Smooth muscle cell (in vitro differentiated cells): ENCODE measurements at regions not wholly inside any gene's neighbourhood (a gene's known extent, or its start where the extent isn't known, plus 50 kb on each side); places are given as distances from the start of the nearest gene placed in this dataset.
"Not testable (repeated sequence)": the region's sequence is repeated elsewhere in the genome, so short reads cannot be mapped to it uniquely, and the experiment has no call there.

Experiments
- DNase-seq: peaks from one replicate; lab custom pipeline; 2025; ENCODE audit not compliant: unreplicated experiment; lab: John Stamatoyannopoulos, UW
- H2AFZ ChIP-seq: fragments of 200-600 bp; sonication (generic); 2 replicates; pipeline ENCODE4 v1.6.0; 2016; ENCODE audit warnings: antibody characterized with exemption, low read depth, mild to moderate bottlenecking
- H3F3A ChIP-seq: fragments of 200-600 bp; sonication (generic); 2 replicates; pipeline ENCODE4 v1.6.0; 2017; ENCODE audit warnings: antibody characterized with exemption, low read depth
- H3K27ac ChIP-seq: fragments of 200-600 bp; sonication (generic); 2 replicates; pipeline ENCODE4 v1.5.1; 2016; ENCODE audit warnings: low read depth, mild to moderate bottlenecking
- H3K27me3 ChIP-seq: fragments of 200-600 bp; sonication (generic); 2 replicates; pipeline ENCODE4 v1.6.1; 2016; ENCODE audit warnings: low read depth, mild to moderate bottlenecking
- H3K36me3 ChIP-seq: fragments of 200-600 bp; sonication (generic); 2 replicates; pipeline ENCODE4 v1.5.1; 2016; ENCODE audit warnings: low read depth
- H3K4me1 ChIP-seq: fragments of 200-600 bp; sonication (generic); 2 replicates; pipeline ENCODE4 v1.5.1; 2016; ENCODE audit warnings: low read depth
- H3K4me2 ChIP-seq: fragments of 200-600 bp; sonication (generic); 2 replicates; pipeline ENCODE4 v1.6.0; 2016; ENCODE audit warnings: mild to moderate bottlenecking
- H3K4me3 ChIP-seq: fragments of 200-600 bp; sonication (generic); 2 replicates; pipeline ENCODE4 v1.5.1; 2016; ENCODE audit warnings: mild to moderate bottlenecking
- H3K79me2 ChIP-seq: fragments of 200-600 bp; sonication (generic); 2 replicates; pipeline ENCODE4 v1.6.0; 2016; ENCODE audit warnings: low read depth, mild to moderate bottlenecking
- H3K9ac ChIP-seq: fragments of 200-600 bp; sonication (generic); 2 replicates; pipeline ENCODE4 v1.6.0; 2016; ENCODE audit warnings: low read depth
- H3K9me3 ChIP-seq: fragments of 200-600 bp; sonication (generic); replicated peaks from 2 replicates; pipeline ENCODE4 v1.5.1; 2016; ENCODE audit warnings: low read depth
- H4K20me1 ChIP-seq: fragments of 200-600 bp; sonication (generic); 2 replicates; pipeline ENCODE4 v1.6.0; 2016; ENCODE audit warnings: low read depth
- WGBS: methylation state at CpG from one replicate; pipeline ENCODE4 v1.1.7; 2016; ENCODE audit warnings: low lambda C conversion rate; 5-methylcytosine and 5-hydroxymethylcytosine counted together
- TF ChIP-seq, protein P1 (sequence below): fragments of 200-600 bp; sonication (generic); IDR thresholded peaks from 2 replicates; pipeline ENCODE4 v1.5.1; 2017; ENCODE audit warnings: borderline replicate concordance, mild to moderate bottlenecking, antibody characterized with exemption; ENCODE audit not compliant: insufficient read depth, poor library complexity, severe bottlenecking

DNA sequence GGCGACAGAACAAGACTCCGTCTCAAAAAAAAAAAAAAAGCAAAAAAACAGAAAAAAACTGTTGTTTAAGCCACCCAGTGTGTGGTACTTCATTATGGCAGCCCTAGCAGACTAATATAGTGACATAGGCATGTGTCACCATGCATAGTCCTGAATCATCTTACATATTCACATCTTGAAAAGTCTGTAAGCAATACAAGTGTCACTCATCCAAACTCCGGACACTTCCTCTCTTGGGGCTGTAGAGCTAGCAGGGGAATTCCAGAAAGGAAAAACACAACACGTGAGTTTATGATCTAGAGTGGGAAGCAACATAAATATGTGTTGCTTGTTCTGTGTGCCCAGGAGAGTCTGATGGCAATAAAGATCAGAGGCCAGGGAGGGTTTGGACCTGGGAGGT is 81.6 kb upstream of the KCNE2 start:
- no peak overlapping the region for H2AFZ ChIP-seq
- no peak overlapping the region for H3K4me2 ChIP-seq
- TF ChIP-seq, protein P1, sequence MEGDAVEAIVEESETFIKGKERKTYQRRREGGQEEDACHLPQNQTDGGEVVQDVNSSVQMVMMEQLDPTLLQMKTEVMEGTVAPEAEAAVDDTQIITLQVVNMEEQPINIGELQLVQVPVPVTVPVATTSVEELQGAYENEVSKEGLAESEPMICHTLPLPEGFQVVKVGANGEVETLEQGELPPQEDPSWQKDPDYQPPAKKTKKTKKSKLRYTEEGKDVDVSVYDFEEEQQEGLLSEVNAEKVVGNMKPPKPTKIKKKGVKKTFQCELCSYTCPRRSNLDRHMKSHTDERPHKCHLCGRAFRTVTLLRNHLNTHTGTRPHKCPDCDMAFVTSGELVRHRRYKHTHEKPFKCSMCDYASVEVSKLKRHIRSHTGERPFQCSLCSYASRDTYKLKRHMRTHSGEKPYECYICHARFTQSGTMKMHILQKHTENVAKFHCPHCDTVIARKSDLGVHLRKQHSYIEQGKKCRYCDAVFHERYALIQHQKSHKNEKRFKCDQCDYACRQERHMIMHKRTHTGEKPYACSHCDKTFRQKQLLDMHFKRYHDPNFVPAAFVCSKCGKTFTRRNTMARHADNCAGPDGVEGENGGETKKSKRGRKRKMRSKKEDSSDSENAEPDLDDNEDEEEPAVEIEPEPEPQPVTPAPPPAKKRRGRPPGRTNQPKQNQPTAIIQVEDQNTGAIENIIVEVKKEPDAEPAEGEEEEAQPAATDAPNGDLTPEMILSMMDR: no peak
- no peaks in the 10 kb centered on the region for H3K79me2 ChIP-seq
- DNase-seq: no peak
- no peaks in the 10 kb centered on the region for H3F3A ChIP-seq
- no peak overlapping the region for H3K4me3 ChIP-seq
- H3K27ac ChIP-seq: no peak overlapping the region
- no peak overlapping the region for H3K9ac ChIP-seq
- H3K27me3 ChIP-seq: no peaks in the 10 kb centered on the region
- H3K9me3 ChIP-seq: no peaks in the 10 kb centered on the region
- 79% methylated on average over 4 of the region's 4 CpGs for WGBS
- H3K36me3 ChIP-seq: no peaks in the 10 kb centered on the region
- H3K4me1 ChIP-seq: no peaks in the 10 kb centered on the region
- H4K20me1 ChIP-seq: no peaks in the 10 kb centered on the region

DNA sequence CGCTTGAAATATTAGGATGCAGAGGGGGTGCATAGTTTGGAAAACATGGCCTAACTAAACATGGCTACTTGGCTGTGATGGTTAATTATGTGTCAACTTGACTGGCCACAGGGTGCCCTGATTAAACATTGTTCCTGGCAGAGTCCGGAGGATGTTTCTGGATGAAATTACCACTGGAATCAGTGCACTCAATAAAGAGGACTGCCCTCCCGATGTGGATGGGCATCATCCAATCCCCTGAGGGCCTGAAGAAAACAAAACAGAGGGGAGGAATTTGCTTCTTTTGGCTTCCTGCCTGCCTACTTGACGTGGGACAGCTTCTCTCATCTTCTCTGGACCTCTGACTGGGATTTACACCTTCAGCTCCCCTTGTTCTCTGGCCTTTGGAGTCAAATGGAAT is 79.1 kb upstream of the KCNE2 start:
- Histone ChIP-seq H3K36me3 (no peaks in the 10 kb centered on the region), H3F3A (no peaks in the 10 kb centered on the region), H3K27ac (no peak overlapping the region), H2AFZ (no peak overlapping the region), H4K20me1 (no peaks in the 10 kb centered on the region), H3K27me3 (no peaks in the 10 kb centered on the region), H3K9ac (no peak overlapping the region), H3K79me2 (no peaks in the 10 kb centered on the region), H3K4me1 (no peaks in the 10 kb centered on the region), H3K9me3 (peaks cover 6% of the 10 kb centered on the region), H3K4me2 (no peak overlapping the region), H3K4me3 (no peak overlapping the region)
- TF ChIP-seq, protein P1: no peak
- DNase-seq: no peak
- WGBS: 90% methylated on average over 4 of the region's 4 CpGs

DNA sequence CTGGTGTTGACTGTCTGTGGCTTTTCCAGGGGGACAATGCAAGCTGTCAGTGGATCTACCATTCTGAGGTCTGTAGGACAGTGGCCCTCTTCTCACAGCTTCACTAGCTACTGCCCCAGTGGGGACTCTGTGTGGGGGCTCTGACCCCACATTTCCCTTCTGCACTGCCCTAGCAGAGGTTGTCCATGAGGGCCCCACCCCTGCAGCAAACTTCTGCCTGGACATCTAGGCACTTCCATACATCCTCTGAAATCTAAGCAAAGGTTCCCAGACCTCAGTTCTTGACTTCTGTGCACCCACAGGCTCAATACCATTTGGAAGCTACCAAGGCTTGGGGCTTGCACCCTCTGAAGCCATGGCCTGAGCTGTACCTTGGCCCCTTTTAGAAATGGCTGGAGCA is 75.8 kb upstream of the KCNE2 start:
- H3K9ac ChIP-seq, H4K20me1 ChIP-seq, H3K4me3 ChIP-seq, H3K4me2 ChIP-seq, H3K36me3 ChIP-seq, H3F3A ChIP-seq, DNase-seq, H3K4me1 ChIP-seq, H3K27ac ChIP-seq, H2AFZ ChIP-seq, H3K79me2 ChIP-seq, H3K27me3 ChIP-seq, H3K9me3 ChIP-seq: not testable (repeated sequence)

DNA sequence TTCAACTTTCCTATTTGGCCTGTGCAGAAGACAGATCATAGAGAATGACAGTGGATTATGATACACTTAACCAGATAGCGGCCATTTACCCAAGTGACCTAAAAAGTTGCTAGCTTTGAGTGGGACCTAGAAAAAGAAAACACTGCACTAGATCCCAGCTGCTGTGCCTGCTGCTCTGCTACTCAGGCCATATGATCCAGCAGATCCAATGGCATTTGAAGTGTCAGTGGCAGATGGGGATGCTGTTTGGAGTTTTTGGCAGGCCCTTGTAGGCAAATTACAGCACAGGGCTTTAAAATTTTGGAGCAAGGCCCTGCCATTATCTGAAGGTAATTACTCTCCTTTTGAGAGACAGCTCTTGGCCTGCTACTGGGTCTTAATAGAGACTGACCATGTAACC is 74.0 kb upstream of the KCNE2 start:
- no peaks in the 10 kb centered on the region for H4K20me1 ChIP-seq
- TF ChIP-seq, protein P1: no peak
- WGBS: 91% methylated on average over 1 of the region's 1 CpG
- H3K27me3 ChIP-seq: no peaks in the 10 kb centered on the region
- H3K9ac ChIP-seq: no peak overlapping the region
- no peaks in the 10 kb centered on the region for H3K79me2 ChIP-seq
- H3K9me3 ChIP-seq: peaks cover 6% of the 10 kb centered on the region
- DNase-seq: no peak
- H3F3A ChIP-seq: no peaks in the 10 kb centered on the region
- H3K27ac ChIP-seq: no peak overlapping the region
- H3K4me2 ChIP-seq: no peak overlapping the region
- H3K4me1 ChIP-seq: no peaks in the 10 kb centered on the region
- H3K4me3 ChIP-seq: no peak overlapping the region
- no peaks in the 10 kb centered on the region for H3K36me3 ChIP-seq
- no peak overlapping the region for H2AFZ ChIP-seq
